ENCODE measurements at regions not wholly inside any gene's neighbourhood (a gene's known extent, or its start where the extent isn't known, plus 50 kb on each side); places are given as distances from the start of the nearest gene placed in this dataset.

DNA sequence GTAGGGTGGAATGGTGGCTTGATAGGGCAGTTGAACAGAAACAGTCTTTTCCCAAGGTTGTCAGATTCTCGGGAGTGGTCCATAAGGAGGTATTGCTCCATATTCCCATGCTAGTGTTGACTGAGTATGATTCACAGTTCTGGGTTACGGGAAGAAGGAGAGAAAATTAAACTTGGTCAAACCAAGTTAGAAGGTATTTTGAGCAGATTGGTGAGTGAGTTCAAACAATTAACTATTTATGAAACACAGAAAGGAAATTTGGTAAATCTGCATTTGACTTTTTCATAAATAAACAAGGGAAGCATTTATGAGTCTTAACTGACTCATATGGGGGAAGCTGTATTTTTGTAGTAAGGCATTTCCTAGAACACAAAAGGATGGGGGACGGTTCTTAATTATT, 2419.4 kb downstream of the PCDH9 start (continued):
- TF ChIP-seq ETS1 (IDR thresholded peaks at IDR 0.05) (no peak), EZH2phosphoT487 (IDR thresholded peaks at IDR 0.05; ENCODE audit: unreplicated experiment) (no peak), POLR2AphosphoS5 (IDR thresholded peaks at IDR 0.05; ENCODE audit: low read depth) (no peak), ZNF331 (CRISPR knock-in tag; IDR thresholded peaks at IDR 0.05; ENCODE audit: low read depth) (no peak)
- TF ChIP-seq, protein P1, sequence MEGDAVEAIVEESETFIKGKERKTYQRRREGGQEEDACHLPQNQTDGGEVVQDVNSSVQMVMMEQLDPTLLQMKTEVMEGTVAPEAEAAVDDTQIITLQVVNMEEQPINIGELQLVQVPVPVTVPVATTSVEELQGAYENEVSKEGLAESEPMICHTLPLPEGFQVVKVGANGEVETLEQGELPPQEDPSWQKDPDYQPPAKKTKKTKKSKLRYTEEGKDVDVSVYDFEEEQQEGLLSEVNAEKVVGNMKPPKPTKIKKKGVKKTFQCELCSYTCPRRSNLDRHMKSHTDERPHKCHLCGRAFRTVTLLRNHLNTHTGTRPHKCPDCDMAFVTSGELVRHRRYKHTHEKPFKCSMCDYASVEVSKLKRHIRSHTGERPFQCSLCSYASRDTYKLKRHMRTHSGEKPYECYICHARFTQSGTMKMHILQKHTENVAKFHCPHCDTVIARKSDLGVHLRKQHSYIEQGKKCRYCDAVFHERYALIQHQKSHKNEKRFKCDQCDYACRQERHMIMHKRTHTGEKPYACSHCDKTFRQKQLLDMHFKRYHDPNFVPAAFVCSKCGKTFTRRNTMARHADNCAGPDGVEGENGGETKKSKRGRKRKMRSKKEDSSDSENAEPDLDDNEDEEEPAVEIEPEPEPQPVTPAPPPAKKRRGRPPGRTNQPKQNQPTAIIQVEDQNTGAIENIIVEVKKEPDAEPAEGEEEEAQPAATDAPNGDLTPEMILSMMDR (conservative IDR thresholded peaks at IDR 0.05; ENCODE audit: low read depth in 2 of 2): no peak

DNA sequence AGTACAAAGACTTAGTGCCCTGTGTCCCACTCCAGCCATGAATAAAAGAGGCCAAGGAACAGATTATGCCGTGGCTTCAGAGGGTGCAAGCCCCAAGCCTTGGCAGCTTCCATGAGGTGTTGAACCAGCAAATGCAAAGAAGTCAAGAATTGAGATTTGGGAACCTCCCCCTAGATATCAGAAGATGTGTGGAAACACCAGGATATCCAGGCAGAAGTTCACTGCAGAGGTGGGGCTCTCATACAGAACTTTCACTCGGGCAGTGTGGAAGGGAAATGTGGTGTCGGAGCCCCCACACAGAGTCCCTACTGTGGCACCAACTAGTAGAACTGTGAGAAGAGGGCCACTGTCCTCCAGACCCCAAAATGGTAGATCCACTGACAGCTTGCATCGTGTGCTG, 2421.4 kb downstream of the PCDH9 start:
- H3K27me3 ChIP-seq (ENCODE audit: insufficient read depth): no peaks in the 10 kb centered on the region
- ATAC-seq (no peak), DNase-seq (ENCODE audit: low spot score) (no peak)
- no peak overlapping the region for H2AFZ ChIP-seq
- H3K4me3 ChIP-seq: no peak overlapping the region
- peaks cover 24% of the 10 kb centered on the region for H3K9me3 Mint-ChIP-seq
- no peaks in the 10 kb centered on the region for H3K4me1 Mint-ChIP-seq
- no peaks in the 10 kb centered on the region for H3K27me3 Mint-ChIP-seq (ENCODE audit: insufficient read depth, low read depth, poor library complexity)
- H3K9me2 ChIP-seq (ENCODE audit: insufficient read depth): 0 out of 2 replicates have a peak, but pooled peaks cover 3% of the 10 kb centered on the region
- H3K27ac Mint-ChIP-seq: no peak overlapping the region
- no peaks in the 10 kb centered on the region for H4K20me1 ChIP-seq (replicated peaks; ENCODE audit: insufficient read depth)
- H3F3A ChIP-seq (replicated peaks; ENCODE audit: low read depth): no peaks in the 10 kb centered on the region
- H3K4me2 ChIP-seq: no peak overlapping the region
- no peak overlapping the region for H3K27ac ChIP-seq (ENCODE audit: low read depth)
- H3K36me3 ChIP-seq (ENCODE audit: insufficient read depth): no peaks in the 10 kb centered on the region
- no peaks in the 10 kb centered on the region for H3K79me2 ChIP-seq (replicated peaks; ENCODE audit: insufficient read depth)
- peaks cover 22% of the 10 kb centered on the region for H3K36me3 Mint-ChIP-seq (ENCODE audit: low read depth)
- no peaks in the 10 kb centered on the region for H3K4me1 ChIP-seq (ENCODE audit: insufficient read depth)
- H3K4me3 Mint-ChIP-seq: no peak overlapping the region
- TF ChIP-seq ZNF331 (CRISPR knock-in tag; IDR thresholded peaks at IDR 0.05; ENCODE audit: low read depth): no peak
- TF ChIP-seq EZH2phosphoT487 (IDR thresholded peaks at IDR 0.05; ENCODE audit: unreplicated experiment): no peak
- no peak for TF ChIP-seq ETS1 (IDR thresholded peaks at IDR 0.05)
- no peak for TF ChIP-seq STAT1 (IDR thresholded peaks at IDR 0.05; ENCODE audit: unreplicated experiment)
- TF ChIP-seq, protein P1 (conservative IDR thresholded peaks at IDR 0.05; ENCODE audit: low read depth in 2 of 2): no peak
- TF ChIP-seq POLR2AphosphoS5 (IDR thresholded peaks at IDR 0.05; ENCODE audit: low read depth): no peak
- TF ChIP-seq JUNB (IDR thresholded peaks at IDR 0.05; ENCODE audit: unreplicated experiment): no peak
- no peak for TF ChIP-seq EZH2 (IDR thresholded peaks at IDR 0.05; ENCODE audit: low read depth, unreplicated experiment)
- no peak for TF ChIP-seq ZNF462 (CRISPR knock-in tag; IDR thresholded peaks at IDR 0.05)
- no peak for TF ChIP-seq NANOG (IDR thresholded peaks at IDR 0.05; ENCODE audit: borderline replicate concordance)
- no peak for TF ChIP-seq ZNF114 (CRISPR knock-in tag; IDR thresholded peaks at IDR 0.05)

Data from GM23338 (cell line).